Thoracic aorta (tissue), 2 donors: ENCODE measurements at regions not wholly inside any gene's neighbourhood (a gene's known extent, or its start where the extent isn't known, plus 50 kb on each side); places are given as distances from the start of the nearest gene placed in this dataset.

Source experiments
- ATAC-seq: fragments of 150-250 bp; one replicate; pipeline ENCODE4 v1.8.0; 2017; ENCODE audit warnings: low read depth; ENCODE audit not compliant: insufficient number of reproducible peaks, low FRiP score
- DNase-seq: peaks from one replicate; pipeline ENCODE4 v3.0.0-alpha.2; 2020; ENCODE audit warnings: low spot score
- H3K27ac ChIP-seq, 2 donors: fragments of 200-600 bp; sonication (generic); 1 replicate in 1 of 2; 2 replicates in 1 of 2; pipeline ENCODE4 v1.5.1; 2016; ENCODE audit warnings: mild to moderate bottlenecking in 2 of 2, moderate library complexity in 2 of 2
- H3K27me3 ChIP-seq: fragments of 200-600 bp; sonication (generic); replicated peaks from 2 replicates; pipeline ENCODE4 v1.6.0; 2016; ENCODE audit warnings: mild to moderate bottlenecking; ENCODE audit not compliant: insufficient read depth
- H3K36me3 ChIP-seq: fragments of 200-600 bp; sonication (generic); one replicate; pipeline ENCODE4 v1.5.1; 2016
- H3K4me1 ChIP-seq, 2 donors: fragments of 200-600 bp; sonication (generic); 1 replicate in 1 of 2; 2 replicates in 1 of 2; pipeline versions ENCODE4 v1.5.1 to v1.6.0; 2016; ENCODE audit warnings: low read depth in 2 of 2, mild to moderate bottlenecking in 1 of 2; ENCODE audit not compliant: control insufficient read depth in 1 of 2
- H3K4me3 ChIP-seq: fragments of 200-600 bp; sonication (generic); 2 replicates; pipeline ENCODE4 v1.5.1; 2016; ENCODE audit warnings: mild to moderate bottlenecking
- H3K9me3 ChIP-seq: fragments of 200-600 bp; sonication (generic); 2 replicates; pipeline ENCODE4 v1.5.1; 2016
- CTCF ChIP-seq: fragments of 200-600 bp; sonication (generic); IDR thresholded peaks from one replicate; pipeline ENCODE4 v1.5.1; 2019; ENCODE audit warnings: antibody characterized with exemption

GRCh38 chr15:98484914-98485313 is 163.4 kb upstream of the IGF1R start:
- H3K36me3 ChIP-seq = no peaks in the 10 kb centered on the region
- H3K27me3 ChIP-seq = no peaks in the 10 kb centered on the region
- no peak for TF ChIP-seq CTCF
- no peak overlapping the region for H3K27ac ChIP-seq
- ATAC-seq (no peak), DNase-seq (no peak)
- H3K4me1 ChIP-seq = no peaks in the 10 kb centered on the region
- H3K4me3 ChIP-seq = no peak overlapping the region
- peaks cover 5% of the 10 kb centered on the region for H3K9me3 ChIP-seq

- H3K36me3 ChIP-seq = no peaks in the 10 kb centered on the region
- peaks cover 5% of the 10 kb centered on the region for H3K9me3 ChIP-seq
These were observed 162.9 kb upstream of the IGF1R start for GRCh38 chr15:98485451-98485850.

GRCh38 chr15:98493966-98494511 is 154.3 kb upstream of the IGF1R start:
- H3K36me3 ChIP-seq = no peaks in the 10 kb centered on the region
- H3K27me3 ChIP-seq = no peaks in the 10 kb centered on the region
- DNase-seq = no peak
- no peak for ATAC-seq
- H3K4me1 ChIP-seq = no peaks in the 10 kb centered on the region
- H3K9me3 ChIP-seq = peaks cover under 1% of the 10 kb centered on the region
- no peak overlapping the region for H3K27ac ChIP-seq
- no peak for TF ChIP-seq CTCF
- no peak overlapping the region for H3K4me3 ChIP-seq

More at GRCh38 chr15:98485451-98485850, 162.9 kb upstream of the IGF1R start:
- ATAC-seq (no peak), DNase-seq (no peak)
- no peak for TF ChIP-seq CTCF
- Histone ChIP-seq H3K4me3 (no peak overlapping the region), H3K27ac (no peak overlapping the region), H3K27me3 (no peaks in the 10 kb centered on the region), H3K4me1 (no peaks in the 10 kb centered on the region)

GRCh38 chr15:98501192-98501591 is 147.1 kb upstream of the IGF1R start:
- H3K36me3 ChIP-seq = no peaks in the 10 kb centered on the region
- no peak for TF ChIP-seq CTCF
- no peak for DNase-seq

GRCh38 chr15:98501632-98502031 is 146.7 kb upstream of the IGF1R start:
- H3K4me3 ChIP-seq = no peak overlapping the region
- no peak overlapping the region for H3K27ac ChIP-seq
- no peaks in the 10 kb centered on the region for H3K27me3 ChIP-seq
- peaks cover 25 to 36% of the 10 kb centered on the region in 2 donors for H3K4me1 ChIP-seq
- ATAC-seq (no peak), DNase-seq (no peak)
- peaks cover 14% of the 10 kb centered on the region for H3K9me3 ChIP-seq
- H3K36me3 ChIP-seq = no peaks in the 10 kb centered on the region
- TF ChIP-seq CTCF = no peak

More at GRCh38 chr15:98501192-98501591, 147.1 kb upstream of the IGF1R start:
- H3K27ac ChIP-seq = no peak overlapping the region
- peaks cover 14% of the 10 kb centered on the region for H3K9me3 ChIP-seq
- H3K27me3 ChIP-seq = no peaks in the 10 kb centered on the region
- no peak for ATAC-seq
- peaks cover 21 to 32% of the 10 kb centered on the region in 2 donors for H3K4me1 ChIP-seq
- no peak overlapping the region for H3K4me3 ChIP-seq
